ENCODE measurements at regions not wholly inside any gene's neighbourhood (a gene's known extent, or its start where the extent isn't known, plus 50 kb on each side); places are given as distances from the start of the nearest gene placed in this dataset.

GRCh38 chr6:26223650-26224546, 136.7 kb downstream of the HFE start:
- TF ChIP-seq, protein P1, sequence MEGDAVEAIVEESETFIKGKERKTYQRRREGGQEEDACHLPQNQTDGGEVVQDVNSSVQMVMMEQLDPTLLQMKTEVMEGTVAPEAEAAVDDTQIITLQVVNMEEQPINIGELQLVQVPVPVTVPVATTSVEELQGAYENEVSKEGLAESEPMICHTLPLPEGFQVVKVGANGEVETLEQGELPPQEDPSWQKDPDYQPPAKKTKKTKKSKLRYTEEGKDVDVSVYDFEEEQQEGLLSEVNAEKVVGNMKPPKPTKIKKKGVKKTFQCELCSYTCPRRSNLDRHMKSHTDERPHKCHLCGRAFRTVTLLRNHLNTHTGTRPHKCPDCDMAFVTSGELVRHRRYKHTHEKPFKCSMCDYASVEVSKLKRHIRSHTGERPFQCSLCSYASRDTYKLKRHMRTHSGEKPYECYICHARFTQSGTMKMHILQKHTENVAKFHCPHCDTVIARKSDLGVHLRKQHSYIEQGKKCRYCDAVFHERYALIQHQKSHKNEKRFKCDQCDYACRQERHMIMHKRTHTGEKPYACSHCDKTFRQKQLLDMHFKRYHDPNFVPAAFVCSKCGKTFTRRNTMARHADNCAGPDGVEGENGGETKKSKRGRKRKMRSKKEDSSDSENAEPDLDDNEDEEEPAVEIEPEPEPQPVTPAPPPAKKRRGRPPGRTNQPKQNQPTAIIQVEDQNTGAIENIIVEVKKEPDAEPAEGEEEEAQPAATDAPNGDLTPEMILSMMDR (IDR thresholded peaks at IDR 0.05) = no peak
- no peak for TF ChIP-seq REST (IDR thresholded peaks at IDR 0.05; ENCODE audit: insufficient read depth in 1 of 2, low read depth in 2 of 2, low read length in 1 of 2)
